ENCODE measurements at regions not wholly inside any gene's neighbourhood (a gene's known extent, or its start where the extent isn't known, plus 50 kb on each side); places are given as distances from the start of the nearest gene placed in this dataset.

GRCh38 chr5:145246379-145246778 lies 588.8 kb downstream of the PRELID2 start:
- DNase-seq (ENCODE audit: extremely low read depth, low read depth): no peak
- H3K4me3 ChIP-seq (replicated peaks; ENCODE audit: low read depth, low read length): no peak overlapping the region
- TF ChIP-seq CTCF (IDR thresholded peaks at IDR 0.05; ENCODE audit: low read depth, low read length, missing control alignments): no peak

GRCh38 chr5:145245354-145245753 lies 589.8 kb downstream of the PRELID2 start:
- no peak overlapping the region for H3K4me3 ChIP-seq (replicated peaks; ENCODE audit: low read depth, low read length)
- no peak for TF ChIP-seq CTCF (IDR thresholded peaks at IDR 0.05; ENCODE audit: low read depth, low read length, missing control alignments)
- DNase-seq (ENCODE audit: extremely low read depth, low read depth): no peak

GRCh38 chr5:145244788-145245187 lies 590.4 kb downstream of the PRELID2 start:
- DNase-seq (ENCODE audit: extremely low read depth, low read depth): no peak
- no peak for TF ChIP-seq CTCF (IDR thresholded peaks at IDR 0.05; ENCODE audit: low read depth, low read length, missing control alignments)
- no peak overlapping the region for H3K4me3 ChIP-seq (replicated peaks; ENCODE audit: low read depth, low read length)

GRCh38 chr5:145244251-145244650 lies 590.9 kb downstream of the PRELID2 start:
- no peak overlapping the region for H3K4me3 ChIP-seq (replicated peaks; ENCODE audit: low read depth, low read length)
- no peak for DNase-seq (ENCODE audit: extremely low read depth, low read depth)
- no peak for TF ChIP-seq CTCF (IDR thresholded peaks at IDR 0.05; ENCODE audit: low read depth, low read length, missing control alignments)

- no peak for DNase-seq (ENCODE audit: extremely low read depth, low read depth)
- TF ChIP-seq CTCF (IDR thresholded peaks at IDR 0.05; ENCODE audit: low read depth, low read length, missing control alignments): no peak
- H3K4me3 ChIP-seq (replicated peaks; ENCODE audit: low read depth, low read length): no peak overlapping the region
These were observed 592.1 kb downstream of the PRELID2 start for GRCh38 chr5:145243016-145243415.

- no peak for DNase-seq (ENCODE audit: extremely low read depth, low read depth)
- H3K4me3 ChIP-seq (replicated peaks; ENCODE audit: low read depth, low read length): no peak overlapping the region
- TF ChIP-seq CTCF (IDR thresholded peaks at IDR 0.05; ENCODE audit: low read depth, low read length, missing control alignments): no peak
These were observed 592.6 kb downstream of the PRELID2 start for GRCh38 chr5:145242551-145242950.

- peak; percentile 38 for TF ChIP-seq CTCF (IDR thresholded peaks at IDR 0.05; ENCODE audit: low read depth, low read length, missing control alignments)
- DNase-seq (ENCODE audit: extremely low read depth, low read depth): no peak
- no peak overlapping the region for H3K4me3 ChIP-seq (replicated peaks; ENCODE audit: low read depth, low read length)
These were observed 597.3 kb downstream of the PRELID2 start for GRCh38 chr5:145237843-145238242.

Data from HFF-Myc (cell line).